ENCODE measurements at regions not wholly inside any gene's neighbourhood (a gene's known extent, or its start where the extent isn't known, plus 50 kb on each side); places are given as distances from the start of the nearest gene placed in this dataset.

DNA sequence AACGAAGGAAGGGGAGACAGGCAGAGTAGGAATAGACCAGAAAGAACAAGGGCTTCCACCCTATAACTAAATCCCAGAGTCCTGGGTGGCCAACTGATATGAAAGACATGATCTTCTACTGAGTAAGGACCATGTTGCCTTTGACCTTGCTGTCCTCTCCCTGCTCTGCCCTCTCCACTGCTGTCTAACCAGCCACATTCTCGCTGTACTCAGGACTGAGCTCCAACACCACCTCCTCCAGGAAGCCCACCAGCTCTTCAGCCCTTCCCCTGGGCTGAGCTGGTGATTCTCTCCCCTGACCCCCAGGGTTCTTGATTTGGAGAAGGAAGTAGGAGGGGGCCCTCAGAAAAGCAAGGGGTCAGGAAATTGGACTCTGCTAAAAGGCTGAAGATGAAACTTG is 159.2 kb downstream of the DICER1 start:
- TF ChIP-seq, protein P1, sequence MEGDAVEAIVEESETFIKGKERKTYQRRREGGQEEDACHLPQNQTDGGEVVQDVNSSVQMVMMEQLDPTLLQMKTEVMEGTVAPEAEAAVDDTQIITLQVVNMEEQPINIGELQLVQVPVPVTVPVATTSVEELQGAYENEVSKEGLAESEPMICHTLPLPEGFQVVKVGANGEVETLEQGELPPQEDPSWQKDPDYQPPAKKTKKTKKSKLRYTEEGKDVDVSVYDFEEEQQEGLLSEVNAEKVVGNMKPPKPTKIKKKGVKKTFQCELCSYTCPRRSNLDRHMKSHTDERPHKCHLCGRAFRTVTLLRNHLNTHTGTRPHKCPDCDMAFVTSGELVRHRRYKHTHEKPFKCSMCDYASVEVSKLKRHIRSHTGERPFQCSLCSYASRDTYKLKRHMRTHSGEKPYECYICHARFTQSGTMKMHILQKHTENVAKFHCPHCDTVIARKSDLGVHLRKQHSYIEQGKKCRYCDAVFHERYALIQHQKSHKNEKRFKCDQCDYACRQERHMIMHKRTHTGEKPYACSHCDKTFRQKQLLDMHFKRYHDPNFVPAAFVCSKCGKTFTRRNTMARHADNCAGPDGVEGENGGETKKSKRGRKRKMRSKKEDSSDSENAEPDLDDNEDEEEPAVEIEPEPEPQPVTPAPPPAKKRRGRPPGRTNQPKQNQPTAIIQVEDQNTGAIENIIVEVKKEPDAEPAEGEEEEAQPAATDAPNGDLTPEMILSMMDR (IDR thresholded peaks at IDR 0.05 in 2 of 3, conservative IDR thresholded peaks at IDR 0.05 in 1 of 3; ENCODE audit: control insufficient read depth in 2 of 3, extremely low read depth in 1 of 3, insufficient read depth in 1 of 3, low read depth in 3 of 3, low read length in 3 of 3), result no peak
- TF ChIP-seq HDAC2 (IDR thresholded peaks at IDR 0.05) (no peak), NR2C2 (IDR thresholded peaks at IDR 0.05; ENCODE audit: borderline replicate concordance, control insufficient read depth, insufficient read length, low read depth) (no peak), SRF (IDR thresholded peaks at IDR 0.05; ENCODE audit: low read depth in 2 of 2, low read length in 2 of 2) (no peak)
- TF ChIP-seq, protein P2, sequence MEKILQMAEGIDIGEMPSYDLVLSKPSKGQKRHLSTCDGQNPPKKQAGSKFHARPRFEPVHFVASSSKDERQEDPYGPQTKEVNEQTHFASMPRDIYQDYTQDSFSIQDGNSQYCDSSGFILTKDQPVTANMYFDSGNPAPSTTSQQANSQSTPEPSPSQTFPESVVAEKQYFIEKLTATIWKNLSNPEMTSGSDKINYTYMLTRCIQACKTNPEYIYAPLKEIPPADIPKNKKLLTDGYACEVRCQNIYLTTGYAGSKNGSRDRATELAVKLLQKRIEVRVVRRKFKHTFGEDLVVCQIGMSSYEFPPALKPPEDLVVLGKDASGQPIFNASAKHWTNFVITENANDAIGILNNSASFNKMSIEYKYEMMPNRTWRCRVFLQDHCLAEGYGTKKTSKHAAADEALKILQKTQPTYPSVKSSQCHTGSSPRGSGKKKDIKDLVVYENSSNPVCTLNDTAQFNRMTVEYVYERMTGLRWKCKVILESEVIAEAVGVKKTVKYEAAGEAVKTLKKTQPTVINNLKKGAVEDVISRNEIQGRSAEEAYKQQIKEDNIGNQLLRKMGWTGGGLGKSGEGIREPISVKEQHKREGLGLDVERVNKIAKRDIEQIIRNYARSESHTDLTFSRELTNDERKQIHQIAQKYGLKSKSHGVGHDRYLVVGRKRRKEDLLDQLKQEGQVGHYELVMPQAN (conservative IDR thresholded peaks at IDR 0.05), result no peak
- TF ChIP-seq, protein P3, sequence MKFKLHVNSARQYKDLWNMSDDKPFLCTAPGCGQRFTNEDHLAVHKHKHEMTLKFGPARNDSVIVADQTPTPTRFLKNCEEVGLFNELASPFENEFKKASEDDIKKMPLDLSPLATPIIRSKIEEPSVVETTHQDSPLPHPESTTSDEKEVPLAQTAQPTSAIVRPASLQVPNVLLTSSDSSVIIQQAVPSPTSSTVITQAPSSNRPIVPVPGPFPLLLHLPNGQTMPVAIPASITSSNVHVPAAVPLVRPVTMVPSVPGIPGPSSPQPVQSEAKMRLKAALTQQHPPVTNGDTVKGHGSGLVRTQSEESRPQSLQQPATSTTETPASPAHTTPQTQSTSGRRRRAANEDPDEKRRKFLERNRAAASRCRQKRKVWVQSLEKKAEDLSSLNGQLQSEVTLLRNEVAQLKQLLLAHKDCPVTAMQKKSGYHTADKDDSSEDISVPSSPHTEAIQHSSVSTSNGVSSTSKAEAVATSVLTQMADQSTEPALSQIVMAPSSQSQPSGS (IDR thresholded peaks at IDR 0.05; ENCODE audit: low read length), result no peak

Data from GM12878 (cell line).